ENCODE measurements at regions not wholly inside any gene's neighbourhood (a gene's known extent, or its start where the extent isn't known, plus 50 kb on each side); places are given as distances from the start of the nearest gene placed in this dataset.
A peak's percentile ranks its signal among the peaks of the same experiment; 100 is the strongest.
"Not testable (repeated sequence)": the region's sequence is repeated elsewhere in the genome, so short reads cannot be mapped to it uniquely, and the experiment has no call there.

- no peak for DNase-seq
Observed at GRCh38 chr3:188974856-188975599, 196.7 kb upstream of the TPRG1 start.

- no peak for DNase-seq
Observed at GRCh38 chr3:188975600-188976314, 196.0 kb upstream of the TPRG1 start.

GRCh38 chr3:188976407-188976806, 195.4 kb upstream of the TPRG1 start:
- no peak for DNase-seq

GRCh38 chr3:188978421-188979171, 193.2 kb upstream of the TPRG1 start:
- peak; percentile 84 for DNase-seq

- DNase-seq: no peak
Observed at GRCh38 chr3:188979248-188979647, 192.5 kb upstream of the TPRG1 start.

GRCh38 chr3:188979669-188980310, 192.0 kb upstream of the TPRG1 start:
- no peak for DNase-seq

GRCh38 chr3:188993181-188993580, 178.6 kb upstream of the TPRG1 start:
- DNase-seq: no peak

- no peak for DNase-seq
Observed at GRCh38 chr3:189001559-189001958, 170.2 kb upstream of the TPRG1 start.

GRCh38 chr3:189003410-189003809, 168.4 kb upstream of the TPRG1 start:
- no peak for DNase-seq

GRCh38 chr3:189013224-189013888, 158.4 kb upstream of the TPRG1 start:
- DNase-seq: no peak

GRCh38 chr3:189014526-189014925, 157.2 kb upstream of the TPRG1 start:
- no peak for DNase-seq

- not testable (repeated sequence) for DNase-seq
Observed at GRCh38 chr3:189022576-189023466, 148.9 kb upstream of the TPRG1 start.

GRCh38 chr3:189025866-189026265, 145.9 kb upstream of the TPRG1 start:
- no peak for DNase-seq

- DNase-seq: no peak
Observed at GRCh38 chr3:189027626-189028155, 144.1 kb upstream of the TPRG1 start.

- DNase-seq: no peak
Observed at GRCh38 chr3:189038773-189039745, 132.7 kb upstream of the TPRG1 start.

- no peak for DNase-seq
Observed at GRCh38 chr3:189040656-189041335, 131.0 kb upstream of the TPRG1 start.

- peak; percentile 15 for DNase-seq
Observed at GRCh38 chr3:189041482-189042090, 130.2 kb upstream of the TPRG1 start.

- no peak for DNase-seq
Observed at GRCh38 chr3:189042832-189043231, 128.9 kb upstream of the TPRG1 start.
